ENCODE measurements at regions not wholly inside any gene's neighbourhood (a gene's known extent, or its start where the extent isn't known, plus 50 kb on each side); places are given as distances from the start of the nearest gene placed in this dataset.

DNA sequence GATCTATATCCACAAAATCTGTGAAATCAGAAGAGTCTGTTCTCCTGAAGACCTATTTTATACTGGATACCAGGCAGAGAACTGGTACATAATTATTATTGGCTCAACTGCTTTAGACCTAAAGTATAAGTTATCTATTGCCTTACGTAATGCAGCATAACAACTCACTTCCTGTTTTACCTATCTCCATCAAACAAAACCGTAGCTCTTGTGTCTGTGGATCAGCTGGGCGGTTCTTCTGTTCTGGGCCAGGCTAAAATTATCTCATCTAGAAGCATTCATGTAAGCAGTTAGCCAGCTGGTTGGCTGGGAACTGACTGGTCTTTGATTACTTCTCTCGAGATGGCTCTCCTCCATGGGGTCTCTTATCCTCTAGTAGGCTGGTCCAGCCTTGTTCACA lies 57.8 kb downstream of the PPP1R2C start (continued):
- TF ChIP-seq, protein P1, sequence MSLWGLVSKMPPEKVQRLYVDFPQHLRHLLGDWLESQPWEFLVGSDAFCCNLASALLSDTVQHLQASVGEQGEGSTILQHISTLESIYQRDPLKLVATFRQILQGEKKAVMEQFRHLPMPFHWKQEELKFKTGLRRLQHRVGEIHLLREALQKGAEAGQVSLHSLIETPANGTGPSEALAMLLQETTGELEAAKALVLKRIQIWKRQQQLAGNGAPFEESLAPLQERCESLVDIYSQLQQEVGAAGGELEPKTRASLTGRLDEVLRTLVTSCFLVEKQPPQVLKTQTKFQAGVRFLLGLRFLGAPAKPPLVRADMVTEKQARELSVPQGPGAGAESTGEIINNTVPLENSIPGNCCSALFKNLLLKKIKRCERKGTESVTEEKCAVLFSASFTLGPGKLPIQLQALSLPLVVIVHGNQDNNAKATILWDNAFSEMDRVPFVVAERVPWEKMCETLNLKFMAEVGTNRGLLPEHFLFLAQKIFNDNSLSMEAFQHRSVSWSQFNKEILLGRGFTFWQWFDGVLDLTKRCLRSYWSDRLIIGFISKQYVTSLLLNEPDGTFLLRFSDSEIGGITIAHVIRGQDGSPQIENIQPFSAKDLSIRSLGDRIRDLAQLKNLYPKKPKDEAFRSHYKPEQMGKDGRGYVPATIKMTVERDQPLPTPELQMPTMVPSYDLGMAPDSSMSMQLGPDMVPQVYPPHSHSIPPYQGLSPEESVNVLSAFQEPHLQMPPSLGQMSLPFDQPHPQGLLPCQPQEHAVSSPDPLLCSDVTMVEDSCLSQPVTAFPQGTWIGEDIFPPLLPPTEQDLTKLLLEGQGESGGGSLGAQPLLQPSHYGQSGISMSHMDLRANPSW (CRISPR knock-in tag; conservative IDR thresholded peaks at IDR 0.05; ENCODE audit: low read depth), result no peak

DNA sequence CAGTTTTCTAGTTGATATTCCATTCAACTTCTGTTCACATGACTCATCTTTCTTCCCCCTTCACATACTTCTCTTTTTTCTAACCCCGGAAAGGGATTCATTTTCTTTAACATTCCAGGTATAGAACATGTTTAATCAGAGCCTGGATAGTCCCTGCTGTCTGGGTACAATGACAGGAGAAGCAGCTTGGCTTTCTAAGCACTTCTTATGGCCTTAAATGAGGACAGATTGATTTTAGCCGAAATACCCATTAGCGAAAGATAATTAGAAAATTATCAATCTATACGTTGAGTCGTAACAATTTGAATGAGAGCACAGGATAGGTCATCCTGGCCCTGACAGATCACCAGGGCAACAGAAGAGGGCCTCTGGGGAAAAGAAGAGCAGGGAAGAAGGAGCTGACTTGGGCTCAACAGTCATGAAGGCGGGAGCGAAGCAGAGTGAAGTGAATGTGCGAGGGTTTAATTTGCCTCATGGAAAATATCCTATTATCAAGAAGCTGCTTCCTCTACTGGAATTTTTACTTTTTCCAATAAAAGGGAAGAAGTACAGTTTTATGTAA lies 62.2 kb downstream of the PPP1R2C start:
- DNase-seq (ENCODE audit: low spot score) (no peak), ATAC-seq (peak; percentile 22; the same call in 1 of the 2 replicates)
- Mint-ChIP-seq H3K36me3 (no peaks in the 10 kb centered on the region), H3K9me3 (0 out of 2 replicates have a peak, but pooled peaks cover 4% of the 10 kb centered on the region), H3K4me1 (peaks cover 11% of the 10 kb centered on the region), H3K4me3 (no peak overlapping the region), H3K27me3 (ENCODE audit: low read depth) (no peaks in the 10 kb centered on the region), H3K27ac (no peak overlapping the region)
- TF ChIP-seq, protein P2, sequence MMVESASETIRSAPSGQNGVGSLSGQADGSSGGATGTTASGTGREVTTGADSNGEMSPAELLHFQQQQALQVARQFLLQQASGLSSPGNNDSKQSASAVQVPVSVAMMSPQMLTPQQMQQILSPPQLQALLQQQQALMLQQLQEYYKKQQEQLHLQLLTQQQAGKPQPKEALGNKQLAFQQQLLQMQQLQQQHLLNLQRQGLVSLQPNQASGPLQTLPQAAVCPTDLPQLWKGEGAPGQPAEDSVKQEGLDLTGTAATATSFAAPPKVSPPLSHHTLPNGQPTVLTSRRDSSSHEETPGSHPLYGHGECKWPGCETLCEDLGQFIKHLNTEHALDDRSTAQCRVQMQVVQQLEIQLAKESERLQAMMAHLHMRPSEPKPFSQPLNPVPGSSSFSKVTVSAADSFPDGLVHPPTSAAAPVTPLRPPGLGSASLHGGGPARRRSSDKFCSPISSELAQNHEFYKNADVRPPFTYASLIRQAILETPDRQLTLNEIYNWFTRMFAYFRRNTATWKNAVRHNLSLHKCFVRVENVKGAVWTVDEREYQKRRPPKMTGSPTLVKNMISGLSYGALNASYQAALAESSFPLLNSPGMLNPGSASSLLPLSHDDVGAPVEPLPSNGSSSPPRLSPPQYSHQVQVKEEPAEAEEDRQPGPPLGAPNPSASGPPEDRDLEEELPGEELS (CRISPR knock-in tag; IDR thresholded peaks at IDR 0.05), result no peak
- ChIA-PET POLR2A (interaction anchor here (0.8 kb wide), 1 partner anchor 25 kb away, joined by 3 read pairs; no protein-coding TSS in a partner anchor), CTCF (interaction anchor here (0.7 to 1.7 kb wide), 17 partner anchors 8 to 390 kb away, joined by 3 to 10 read pairs (median 4); no protein-coding TSS in a partner anchor)

DNA sequence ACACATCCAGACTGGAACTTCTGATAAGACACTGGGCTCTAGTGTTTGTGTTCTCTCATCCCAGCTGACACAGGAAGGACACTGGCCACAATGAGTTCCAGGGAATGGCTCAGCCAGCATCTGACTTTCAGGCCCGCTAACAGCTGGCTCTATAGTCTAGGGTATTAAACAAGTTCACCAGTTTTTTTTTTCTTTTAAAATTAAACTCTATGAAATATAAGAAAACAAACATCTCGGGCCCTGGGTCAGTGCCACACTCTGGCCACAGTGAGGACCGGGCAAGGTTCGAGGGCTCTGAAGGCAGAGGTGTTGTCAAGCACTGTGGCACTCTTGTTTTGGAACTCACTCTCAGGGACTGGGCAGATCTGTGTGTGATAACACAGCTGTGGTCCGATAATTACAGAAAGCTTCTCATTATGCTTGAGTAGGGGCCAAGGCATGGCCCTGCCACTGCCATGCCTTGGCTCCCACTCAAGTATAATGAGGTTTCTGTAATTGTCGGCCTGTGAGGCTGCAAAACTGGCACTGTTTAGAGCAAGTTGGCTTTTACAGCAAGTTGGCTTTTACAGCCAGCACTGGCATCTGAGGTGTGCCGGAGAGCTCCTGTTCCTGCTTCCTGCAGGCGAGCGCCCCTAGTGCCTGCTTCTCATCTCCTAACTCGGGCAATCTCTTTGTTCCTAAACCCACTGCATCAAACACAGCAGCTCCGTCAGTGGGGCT lies 62.8 kb downstream of the PPP1R2C start:
- no peaks in the 10 kb centered on the region for H3K36me3 Mint-ChIP-seq
- no peaks in the 10 kb centered on the region for H3K9me3 Mint-ChIP-seq
- H3K4me3 Mint-ChIP-seq, result no peak overlapping the region
- DNase-seq (ENCODE audit: low spot score) (peak; percentile 58), ATAC-seq (peak; percentile 94)
- H3K27me3 Mint-ChIP-seq (ENCODE audit: low read depth), result no peaks in the 10 kb centered on the region
- CTCF ChIA-PET, result interaction anchor here (0.6 to 1.7 kb wide), 18 partner anchors 9 to 390 kb away, joined by 3 to 10 read pairs (median 4); no protein-coding TSS in a partner anchor
- H3K27ac Mint-ChIP-seq, result no peak overlapping the region
- peaks cover 11% of the 10 kb centered on the region for H3K4me1 Mint-ChIP-seq
- POLR2A ChIA-PET, result interaction anchor here (0.8 kb wide), 1 partner anchor 25 kb away, joined by 3 read pairs; no protein-coding TSS in a partner anchor
- TF ChIP-seq ZNF317 (CRISPR knock-in tag; IDR thresholded peaks at IDR 0.05; ENCODE audit: borderline replicate concordance, low read depth) (no peak), ZNF423 (CRISPR knock-in tag; IDR thresholded peaks at IDR 0.05) (no peak), CREB1 (CRISPR knock-in tag; IDR thresholded peaks at IDR 0.05) (no peak), FOXP1 (CRISPR knock-in tag; IDR thresholded peaks at IDR 0.05; ENCODE audit: borderline replicate concordance) (no peak), NR1H2 (CRISPR knock-in tag; IDR thresholded peaks at IDR 0.05) (no peak), GTF2I (CRISPR knock-in tag; conservative IDR thresholded peaks at IDR 0.05) (no peak), TP53 (CRISPR knock-in tag; IDR thresholded peaks at IDR 0.05) (no peak), ZNF138 (CRISPR knock-in tag; conservative IDR thresholded peaks at IDR 0.05) (no peak), GABPB1 (CRISPR knock-in tag; IDR thresholded peaks at IDR 0.05) (no peak)
- TF ChIP-seq, protein P3, sequence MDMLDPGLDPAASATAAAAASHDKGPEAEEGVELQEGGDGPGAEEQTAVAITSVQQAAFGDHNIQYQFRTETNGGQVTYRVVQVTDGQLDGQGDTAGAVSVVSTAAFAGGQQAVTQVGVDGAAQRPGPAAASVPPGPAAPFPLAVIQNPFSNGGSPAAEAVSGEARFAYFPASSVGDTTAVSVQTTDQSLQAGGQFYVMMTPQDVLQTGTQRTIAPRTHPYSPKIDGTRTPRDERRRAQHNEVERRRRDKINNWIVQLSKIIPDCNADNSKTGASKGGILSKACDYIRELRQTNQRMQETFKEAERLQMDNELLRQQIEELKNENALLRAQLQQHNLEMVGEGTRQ (CRISPR knock-in tag; IDR thresholded peaks at IDR 0.05), result no peak
- TF ChIP-seq, protein P4, sequence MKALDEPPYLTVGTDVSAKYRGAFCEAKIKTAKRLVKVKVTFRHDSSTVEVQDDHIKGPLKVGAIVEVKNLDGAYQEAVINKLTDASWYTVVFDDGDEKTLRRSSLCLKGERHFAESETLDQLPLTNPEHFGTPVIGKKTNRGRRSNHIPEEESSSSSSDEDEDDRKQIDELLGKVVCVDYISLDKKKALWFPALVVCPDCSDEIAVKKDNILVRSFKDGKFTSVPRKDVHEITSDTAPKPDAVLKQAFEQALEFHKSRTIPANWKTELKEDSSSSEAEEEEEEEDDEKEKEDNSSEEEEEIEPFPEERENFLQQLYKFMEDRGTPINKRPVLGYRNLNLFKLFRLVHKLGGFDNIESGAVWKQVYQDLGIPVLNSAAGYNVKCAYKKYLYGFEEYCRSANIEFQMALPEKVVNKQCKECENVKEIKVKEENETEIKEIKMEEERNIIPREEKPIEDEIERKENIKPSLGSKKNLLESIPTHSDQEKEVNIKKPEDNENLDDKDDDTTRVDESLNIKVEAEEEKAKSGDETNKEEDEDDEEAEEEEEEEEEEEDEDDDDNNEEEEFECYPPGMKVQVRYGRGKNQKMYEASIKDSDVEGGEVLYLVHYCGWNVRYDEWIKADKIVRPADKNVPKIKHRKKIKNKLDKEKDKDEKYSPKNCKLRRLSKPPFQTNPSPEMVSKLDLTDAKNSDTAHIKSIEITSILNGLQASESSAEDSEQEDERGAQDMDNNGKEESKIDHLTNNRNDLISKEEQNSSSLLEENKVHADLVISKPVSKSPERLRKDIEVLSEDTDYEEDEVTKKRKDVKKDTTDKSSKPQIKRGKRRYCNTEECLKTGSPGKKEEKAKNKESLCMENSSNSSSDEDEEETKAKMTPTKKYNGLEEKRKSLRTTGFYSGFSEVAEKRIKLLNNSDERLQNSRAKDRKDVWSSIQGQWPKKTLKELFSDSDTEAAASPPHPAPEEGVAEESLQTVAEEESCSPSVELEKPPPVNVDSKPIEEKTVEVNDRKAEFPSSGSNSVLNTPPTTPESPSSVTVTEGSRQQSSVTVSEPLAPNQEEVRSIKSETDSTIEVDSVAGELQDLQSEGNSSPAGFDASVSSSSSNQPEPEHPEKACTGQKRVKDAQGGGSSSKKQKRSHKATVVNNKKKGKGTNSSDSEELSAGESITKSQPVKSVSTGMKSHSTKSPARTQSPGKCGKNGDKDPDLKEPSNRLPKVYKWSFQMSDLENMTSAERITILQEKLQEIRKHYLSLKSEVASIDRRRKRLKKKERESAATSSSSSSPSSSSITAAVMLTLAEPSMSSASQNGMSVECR (CRISPR knock-in tag; IDR thresholded peaks at IDR 0.05; ENCODE audit: borderline replicate concordance), result no peak
- TF ChIP-seq, protein P5, sequence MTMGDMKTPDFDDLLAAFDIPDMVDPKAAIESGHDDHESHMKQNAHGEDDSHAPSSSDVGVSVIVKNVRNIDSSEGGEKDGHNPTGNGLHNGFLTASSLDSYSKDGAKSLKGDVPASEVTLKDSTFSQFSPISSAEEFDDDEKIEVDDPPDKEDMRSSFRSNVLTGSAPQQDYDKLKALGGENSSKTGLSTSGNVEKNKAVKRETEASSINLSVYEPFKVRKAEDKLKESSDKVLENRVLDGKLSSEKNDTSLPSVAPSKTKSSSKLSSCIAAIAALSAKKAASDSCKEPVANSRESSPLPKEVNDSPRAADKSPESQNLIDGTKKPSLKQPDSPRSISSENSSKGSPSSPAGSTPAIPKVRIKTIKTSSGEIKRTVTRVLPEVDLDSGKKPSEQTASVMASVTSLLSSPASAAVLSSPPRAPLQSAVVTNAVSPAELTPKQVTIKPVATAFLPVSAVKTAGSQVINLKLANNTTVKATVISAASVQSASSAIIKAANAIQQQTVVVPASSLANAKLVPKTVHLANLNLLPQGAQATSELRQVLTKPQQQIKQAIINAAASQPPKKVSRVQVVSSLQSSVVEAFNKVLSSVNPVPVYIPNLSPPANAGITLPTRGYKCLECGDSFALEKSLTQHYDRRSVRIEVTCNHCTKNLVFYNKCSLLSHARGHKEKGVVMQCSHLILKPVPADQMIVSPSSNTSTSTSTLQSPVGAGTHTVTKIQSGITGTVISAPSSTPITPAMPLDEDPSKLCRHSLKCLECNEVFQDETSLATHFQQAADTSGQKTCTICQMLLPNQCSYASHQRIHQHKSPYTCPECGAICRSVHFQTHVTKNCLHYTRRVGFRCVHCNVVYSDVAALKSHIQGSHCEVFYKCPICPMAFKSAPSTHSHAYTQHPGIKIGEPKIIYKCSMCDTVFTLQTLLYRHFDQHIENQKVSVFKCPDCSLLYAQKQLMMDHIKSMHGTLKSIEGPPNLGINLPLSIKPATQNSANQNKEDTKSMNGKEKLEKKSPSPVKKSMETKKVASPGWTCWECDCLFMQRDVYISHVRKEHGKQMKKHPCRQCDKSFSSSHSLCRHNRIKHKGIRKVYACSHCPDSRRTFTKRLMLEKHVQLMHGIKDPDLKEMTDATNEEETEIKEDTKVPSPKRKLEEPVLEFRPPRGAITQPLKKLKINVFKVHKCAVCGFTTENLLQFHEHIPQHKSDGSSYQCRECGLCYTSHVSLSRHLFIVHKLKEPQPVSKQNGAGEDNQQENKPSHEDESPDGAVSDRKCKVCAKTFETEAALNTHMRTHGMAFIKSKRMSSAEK (CRISPR knock-in tag; IDR thresholded peaks at IDR 0.05; ENCODE audit: borderline replicate concordance), result no peak
- TF ChIP-seq, protein P6, sequence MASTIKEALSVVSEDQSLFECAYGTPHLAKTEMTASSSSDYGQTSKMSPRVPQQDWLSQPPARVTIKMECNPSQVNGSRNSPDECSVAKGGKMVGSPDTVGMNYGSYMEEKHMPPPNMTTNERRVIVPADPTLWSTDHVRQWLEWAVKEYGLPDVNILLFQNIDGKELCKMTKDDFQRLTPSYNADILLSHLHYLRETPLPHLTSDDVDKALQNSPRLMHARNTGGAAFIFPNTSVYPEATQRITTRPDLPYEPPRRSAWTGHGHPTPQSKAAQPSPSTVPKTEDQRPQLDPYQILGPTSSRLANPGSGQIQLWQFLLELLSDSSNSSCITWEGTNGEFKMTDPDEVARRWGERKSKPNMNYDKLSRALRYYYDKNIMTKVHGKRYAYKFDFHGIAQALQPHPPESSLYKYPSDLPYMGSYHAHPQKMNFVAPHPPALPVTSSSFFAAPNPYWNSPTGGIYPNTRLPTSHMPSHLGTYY (CRISPR knock-in tag; IDR thresholded peaks at IDR 0.05), result no peak

Data from WTC11 (cell line).